Upper lobe of left lung (tissue), 4 donors: ENCODE measurements at regions not wholly inside any gene's neighbourhood (a gene's known extent, or its start where the extent isn't known, plus 50 kb on each side); places are given as distances from the start of the nearest gene placed in this dataset.

Source experiments
- POLR2A ChIP-seq, 4 donors: fragments of 450-650 bp; IDR thresholded peaks; one replicate each; pipeline ENCODE4 v1.5.1; 2016 to 2017; ENCODE audit warnings: antibody characterized with exemption in 4 of 4, mild to moderate bottlenecking in 2 of 4
- POLR2AphosphoS5 ChIP-seq, 2 donors: sonication (generic); formaldehyde crosslinking; IDR thresholded peaks; one replicate each; pipeline ENCODE4 v1.5.1; 2017; ENCODE audit warnings: antibody characterized with exemption in 2 of 2
- TF ChIP-seq, protein P1 (sequence below), 6 experiments: fragments of 450-650 bp in 4 of 6; fragments of 200-600 bp in 2 of 6; sonication (generic) in 2 of 6; IDR thresholded peaks; one replicate each; pipeline ENCODE4 v1.5.1; 2016 to 2019; ENCODE audit warnings: antibody characterized with exemption in 6 of 6

DNA sequence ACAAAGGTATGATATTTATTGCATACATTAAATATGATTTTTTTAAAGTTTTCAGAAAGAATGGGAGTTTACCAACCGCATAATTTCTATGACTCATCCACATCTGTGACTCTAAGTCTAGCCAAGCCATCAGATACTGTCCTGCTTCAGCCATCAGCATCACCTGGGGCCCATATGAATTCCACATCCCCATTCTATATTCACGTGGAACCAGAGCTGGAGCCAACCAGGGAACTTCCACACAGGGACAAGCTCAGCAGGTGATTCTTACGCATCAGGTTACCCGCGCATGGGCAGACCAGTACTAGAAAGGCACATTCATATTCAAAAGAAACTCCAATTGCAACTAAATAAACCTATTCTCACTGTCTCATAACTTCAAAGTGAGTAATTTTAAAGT, 817.7 kb upstream of the IGFBP3 start:
- no peak for TF ChIP-seq POLR2AphosphoS5 (IDR thresholded peaks at IDR 0.05)
- TF ChIP-seq, protein P1, sequence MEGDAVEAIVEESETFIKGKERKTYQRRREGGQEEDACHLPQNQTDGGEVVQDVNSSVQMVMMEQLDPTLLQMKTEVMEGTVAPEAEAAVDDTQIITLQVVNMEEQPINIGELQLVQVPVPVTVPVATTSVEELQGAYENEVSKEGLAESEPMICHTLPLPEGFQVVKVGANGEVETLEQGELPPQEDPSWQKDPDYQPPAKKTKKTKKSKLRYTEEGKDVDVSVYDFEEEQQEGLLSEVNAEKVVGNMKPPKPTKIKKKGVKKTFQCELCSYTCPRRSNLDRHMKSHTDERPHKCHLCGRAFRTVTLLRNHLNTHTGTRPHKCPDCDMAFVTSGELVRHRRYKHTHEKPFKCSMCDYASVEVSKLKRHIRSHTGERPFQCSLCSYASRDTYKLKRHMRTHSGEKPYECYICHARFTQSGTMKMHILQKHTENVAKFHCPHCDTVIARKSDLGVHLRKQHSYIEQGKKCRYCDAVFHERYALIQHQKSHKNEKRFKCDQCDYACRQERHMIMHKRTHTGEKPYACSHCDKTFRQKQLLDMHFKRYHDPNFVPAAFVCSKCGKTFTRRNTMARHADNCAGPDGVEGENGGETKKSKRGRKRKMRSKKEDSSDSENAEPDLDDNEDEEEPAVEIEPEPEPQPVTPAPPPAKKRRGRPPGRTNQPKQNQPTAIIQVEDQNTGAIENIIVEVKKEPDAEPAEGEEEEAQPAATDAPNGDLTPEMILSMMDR (IDR thresholded peaks at IDR 0.05), result no peak
- TF ChIP-seq POLR2A (IDR thresholded peaks at IDR 0.05), result no peak
